Inflammatory macrophage treated with lipopolysaccharide for 4 hours (primary cell): ENCODE measurements at regions not wholly inside any gene's neighbourhood (a gene's known extent, or its start where the extent isn't known, plus 50 kb on each side); places are given as distances from the start of the nearest gene placed in this dataset.

Experiments
- DNase-seq: peaks from one replicate; pipeline ENCODE4 v3.0.0-alpha.2; 2020

- DNase-seq, result no peak
Measured at GRCh38 chr20:24097506-24098245, 109.1 kb upstream of the GGTLC1 start.

DNA sequence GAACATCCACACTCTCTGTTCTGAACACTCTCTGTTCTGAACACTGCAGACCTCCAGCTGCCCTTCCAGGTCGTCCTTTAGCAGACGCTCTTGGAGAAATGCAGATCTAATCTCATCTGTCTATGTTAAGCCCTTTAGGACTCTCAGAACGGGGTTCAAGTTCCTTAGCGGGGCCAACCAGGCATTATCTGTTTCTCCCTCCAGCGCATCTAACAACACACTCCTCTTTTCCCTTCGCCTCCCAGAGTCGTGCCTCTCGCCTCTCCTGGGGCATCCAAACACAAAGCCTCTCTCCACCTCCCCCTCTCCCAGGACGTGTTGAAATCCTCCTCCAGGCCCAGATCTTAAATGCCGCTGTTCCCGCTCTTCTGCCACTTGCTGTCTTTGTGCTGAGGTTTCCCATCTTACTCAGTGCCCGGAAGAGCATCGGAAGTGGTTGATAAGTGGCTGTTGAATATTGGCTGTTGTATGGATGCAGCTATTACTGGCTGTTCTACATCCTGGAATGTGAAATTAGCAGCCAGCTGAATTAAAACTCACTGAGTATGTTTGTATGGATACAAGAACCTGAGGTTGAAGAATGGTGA, 108.4 kb upstream of the GGTLC1 start:
- no peak for DNase-seq

- DNase-seq, result no peak
Measured at GRCh38 chr20:24096264-24096663, 107.7 kb upstream of the GGTLC1 start.

DNA sequence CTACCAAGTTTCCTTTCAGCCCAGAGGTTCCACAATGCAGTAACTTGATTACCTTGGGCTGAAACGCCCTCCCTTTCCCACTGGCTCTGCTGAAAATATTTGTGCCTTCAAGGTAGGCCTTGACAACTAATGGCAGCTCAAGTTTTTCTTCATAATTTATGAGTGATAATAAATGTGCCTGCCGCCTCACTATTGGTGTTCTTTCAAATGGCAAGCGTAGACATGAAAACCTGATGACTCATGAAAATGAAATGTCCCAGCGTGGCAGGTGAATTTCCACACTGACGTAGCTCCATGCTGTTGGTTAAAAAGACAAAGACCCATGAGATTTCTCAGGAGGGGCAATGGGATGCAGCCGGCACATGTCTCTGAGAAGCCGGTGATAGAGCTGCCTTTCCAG, 107.2 kb upstream of the GGTLC1 start:
- DNase-seq, result no peak

GRCh38 chr20:24095303-24095702, 106.7 kb upstream of the GGTLC1 start:
- DNase-seq, result no peak

GRCh38 chr20:24089576-24089975, 101.0 kb upstream of the GGTLC1 start:
- no peak for DNase-seq

- no peak for DNase-seq
Measured at GRCh38 chr20:24086121-24086520, 97.5 kb upstream of the GGTLC1 start.

GRCh38 chr20:24084281-24084680, 95.7 kb upstream of the GGTLC1 start:
- DNase-seq, result no peak

- no peak for DNase-seq
Measured at GRCh38 chr20:24081077-24081476, 92.5 kb upstream of the GGTLC1 start.

DNA sequence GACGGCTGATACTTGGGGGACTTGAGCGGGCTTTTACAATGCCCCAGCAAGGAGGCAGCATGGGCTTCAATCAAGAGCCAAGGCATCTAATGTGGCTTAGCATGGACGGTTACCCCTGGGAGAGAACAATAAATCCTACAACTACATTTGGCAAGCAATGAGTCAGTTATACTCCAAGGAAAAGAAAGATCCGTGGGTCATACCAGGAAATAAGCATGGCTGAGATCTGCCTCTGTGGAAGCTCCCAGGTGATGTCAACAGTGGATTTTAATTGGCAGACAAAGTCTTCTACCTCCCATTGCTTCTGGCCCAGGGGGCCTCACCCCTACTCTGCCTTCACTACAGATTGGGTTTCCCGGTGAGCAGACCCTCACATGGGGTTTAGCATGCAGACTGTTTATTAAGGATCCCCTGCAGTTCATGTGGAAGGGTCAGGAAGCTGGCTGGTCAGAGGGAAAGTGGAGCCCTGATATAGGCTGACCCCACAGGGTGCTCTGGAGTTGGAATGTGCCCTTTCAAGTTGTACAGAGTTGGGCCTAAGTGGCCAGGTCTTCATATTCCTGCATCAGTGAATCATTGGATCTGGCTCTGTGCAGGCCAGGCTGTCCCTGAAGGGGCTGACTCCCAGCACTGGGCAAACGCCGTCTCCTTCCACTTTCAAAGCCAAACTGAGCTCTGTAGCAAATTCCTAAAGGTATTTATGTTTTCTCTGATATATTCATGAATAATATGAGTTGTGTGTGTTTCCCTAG, 91.3 kb upstream of the GGTLC1 start:
- no peak for DNase-seq

GRCh38 chr20:24077145-24077544, 88.6 kb upstream of the GGTLC1 start:
- DNase-seq, result no peak

DNA sequence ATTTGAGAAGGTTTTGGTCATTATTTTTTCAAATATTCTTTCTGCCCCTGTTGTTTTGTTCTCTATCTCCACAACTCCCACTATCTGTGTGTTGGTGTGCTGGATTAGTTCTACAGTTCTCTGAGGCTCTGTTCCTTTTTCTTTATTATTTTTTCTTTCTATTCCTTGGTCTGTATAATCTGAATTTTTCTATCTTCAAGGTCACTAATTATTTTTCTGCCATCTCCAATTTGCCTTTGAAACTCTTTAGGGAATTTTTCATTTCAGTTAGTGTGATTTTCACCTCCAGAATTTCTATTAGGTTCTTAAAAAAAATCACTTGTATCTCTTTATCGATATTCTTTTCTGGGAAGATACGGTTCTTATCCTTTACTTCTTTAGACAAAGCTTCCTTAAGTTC, 82.1 kb upstream of the GGTLC1 start:
- DNase-seq, result no peak

GRCh38 chr20:24066076-24066700, 77.6 kb upstream of the GGTLC1 start:
- DNase-seq, result no peak

- no peak for DNase-seq
Measured at GRCh38 chr20:24064915-24065314, 76.3 kb upstream of the GGTLC1 start.

GRCh38 chr20:24064092-24064491, 75.5 kb upstream of the GGTLC1 start:
- no peak for DNase-seq

- DNase-seq, result no peak
Measured at GRCh38 chr20:24063100-24063499, 74.5 kb upstream of the GGTLC1 start.

DNA sequence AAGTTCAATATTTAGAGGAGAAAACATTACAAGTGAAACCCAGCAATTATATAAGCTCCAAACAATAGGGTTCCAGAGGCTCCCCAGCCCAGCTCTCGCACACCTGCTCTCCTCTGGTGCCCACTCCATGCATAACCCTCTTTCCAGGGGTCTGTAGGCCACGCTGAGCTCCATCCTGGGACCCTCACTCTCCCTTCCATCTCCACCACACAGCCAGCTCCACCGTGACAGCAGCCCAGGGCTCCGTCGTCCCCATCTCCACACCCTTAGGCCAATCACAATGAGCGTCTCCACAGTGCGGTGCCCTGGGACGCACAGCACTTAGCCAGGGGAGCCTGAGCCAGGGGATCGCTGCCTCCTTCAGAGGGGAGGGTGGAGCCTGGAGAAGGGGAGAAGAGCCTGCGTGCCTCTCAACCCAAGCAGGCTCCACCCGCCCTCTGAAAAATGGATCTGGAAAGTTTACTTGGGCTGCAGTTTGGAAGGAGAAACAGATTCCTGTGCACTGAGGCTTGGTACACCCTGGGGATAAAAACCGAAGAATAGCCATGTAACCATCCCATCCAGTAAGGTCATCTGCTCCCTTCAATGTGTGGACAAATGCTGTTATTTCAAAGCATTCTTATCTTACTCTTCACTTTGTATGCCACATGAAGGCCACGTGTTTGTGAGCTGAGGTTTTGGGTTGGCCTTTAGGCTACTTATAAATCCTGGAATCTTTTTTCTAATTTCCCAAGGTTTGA, 72.4 kb upstream of the GGTLC1 start:
- no peak for DNase-seq

DNA sequence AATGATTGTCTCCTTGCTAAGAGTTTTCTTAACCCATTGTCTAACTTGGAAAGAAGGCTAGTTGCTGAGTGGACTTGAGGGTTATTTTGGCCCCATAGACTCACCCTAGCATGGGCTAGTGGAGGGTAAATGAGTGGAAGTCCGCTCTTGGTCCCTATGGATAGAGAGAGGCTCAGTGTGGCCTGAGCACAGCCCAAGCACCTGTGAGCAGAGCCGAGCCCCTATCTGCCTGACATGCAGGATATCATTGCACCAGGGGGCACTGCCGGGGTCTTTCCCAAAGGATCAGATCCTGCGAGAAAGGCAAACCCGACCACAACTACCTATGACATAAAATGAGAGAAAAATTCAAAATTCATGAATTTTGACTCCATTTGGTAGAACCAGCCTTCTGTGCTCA, 70.6 kb upstream of the GGTLC1 start:
- no peak for DNase-seq

- no peak for DNase-seq
Measured at GRCh38 chr20:24056491-24056890, 67.9 kb upstream of the GGTLC1 start.

GRCh38 chr20:24052599-24053275, 64.2 kb upstream of the GGTLC1 start:
- DNase-seq, result no peak

- DNase-seq, result no peak
Measured at GRCh38 chr20:24051160-24051559, 62.6 kb upstream of the GGTLC1 start.

- DNase-seq, result no peak
Measured at GRCh38 chr20:24050119-24050518, 61.5 kb upstream of the GGTLC1 start.
